SK-N-SH (cell line): ENCODE measurements at regions not wholly inside any gene's neighbourhood (a gene's known extent, or its start where the extent isn't known, plus 50 kb on each side); places are given as distances from the start of the nearest gene placed in this dataset.

Experiments
- CTCF ChIA-PET: fragments of 300-600, 350-600 bp; formaldehyde crosslinking; extraction: SDS; loops from one replicate; lab custom pipeline; 2021; lab: Yijun Ruan, JAX
- POLR2A ChIA-PET: fragments of 350-600 bp; sonication (Branson Sonifier 250); formaldehyde crosslinking; extraction: SDS; loops from one replicate; lab custom pipeline; 2020; ENCODE audit warnings: antibody characterized with exemption, inconsistent platforms; lab: Yijun Ruan, JAX
- DNase-seq: peaks from one replicate; pipeline ENCODE4 v3.0.0; 2012
- H2AFZ ChIP-seq: fragments of 200-600 bp; sonication (generic); 2 replicates; pipeline ENCODE4 v1.8.1; 2016; ENCODE audit warnings: antibody characterized with exemption, mild to moderate bottlenecking, low read depth
- H3F3A ChIP-seq: fragments of 200-600 bp; sonication (generic); replicated peaks from 2 replicates; pipeline ENCODE3; 2016; ENCODE audit warnings: antibody characterized with exemption, mild to moderate bottlenecking; ENCODE audit not compliant: insufficient read depth
- H3K27ac ChIP-seq, 2 experiments: fragments of 200-500 bp in 1 of 2; fragments of 200-600 bp in 1 of 2; sonication (Bioruptor generic) in 1 of 2; sonication (generic), shearing (Covaris generic) in 1 of 2; 2 replicates each; pipeline versions ENCODE4 v1.5.1 to v1.6.1; 2014 to 2016; ENCODE audit warnings: low read depth in 2 of 2, inconsistent platforms in 1 of 2, low read length in 1 of 2, mild to moderate bottlenecking in 1 of 2, mixed read lengths in 1 of 2
- H3K27me3 ChIP-seq: fragments of 200-600 bp; sonication (generic), shearing (Covaris generic); 2 replicates; pipeline ENCODE4 v1.6.1; 2016; ENCODE audit warnings: mixed run types; ENCODE audit not compliant: insufficient read depth
- H3K36me3 ChIP-seq, 2 experiments: fragments of 200-500 bp in 1 of 2; fragments of 200-600 bp in 1 of 2; sonication (Bioruptor generic) in 1 of 2; sonication (generic) in 1 of 2; replicated peaks in 1 of 2; 2 replicates each; pipeline versions ENCODE3 to v1.5.1; 2014 to 2016; ENCODE audit warnings: low read length in 1 of 2, mild to moderate bottlenecking in 1 of 2; ENCODE audit not compliant: insufficient read depth in 2 of 2, control insufficient read depth in 1 of 2
- H3K4me1 ChIP-seq, 2 experiments: fragments of 200-500 bp in 1 of 2; fragments of 200-600 bp in 1 of 2; sonication (Bioruptor generic) in 1 of 2; sonication (generic), shearing (Covaris generic) in 1 of 2; 2 replicates each; pipeline versions ENCODE4 v1.5.1 to v1.6.1; 2014 to 2016; ENCODE audit warnings: low read depth in 1 of 2, low read length in 1 of 2, mixed run types in 1 of 2; ENCODE audit not compliant: insufficient read depth in 2 of 2, control insufficient read depth in 1 of 2
- H3K4me2 ChIP-seq: fragments of 200-600 bp; sonication (generic), shearing (Covaris generic); 2 replicates; pipeline ENCODE4 v1.6.1; 2017; ENCODE audit warnings: mixed run types
- H3K4me3 ChIP-seq, 2 experiments: fragments of 200-500 bp in 1 of 2; fragments of 200-600 bp in 1 of 2; sonication (Bioruptor generic) in 1 of 2; sonication (generic), shearing (Covaris generic) in 1 of 2; 2 replicates each; pipeline versions ENCODE4 v1.5.1 to v1.8.1; 2014 to 2016; ENCODE audit warnings: low read depth in 2 of 2, inconsistent platforms in 1 of 2, low read length in 1 of 2, mild to moderate bottlenecking in 1 of 2, mixed read lengths in 1 of 2, moderate library complexity in 1 of 2
- H3K79me2 ChIP-seq: fragments of 200-600 bp; sonication (generic); 2 replicates; pipeline ENCODE4 v1.8.1; 2017; ENCODE audit warnings: mild to moderate bottlenecking; ENCODE audit not compliant: insufficient read depth
- H3K9ac ChIP-seq: fragments of 200-600 bp; sonication (generic); 2 replicates; pipeline ENCODE4 v1.6.1; 2017; ENCODE audit warnings: mixed run types
- H3K9me2 ChIP-seq: fragments of 200-600 bp; sonication (generic); 2 replicates; pipeline ENCODE4 v1.6.1; 2017; ENCODE audit warnings: mixed run types
- H3K9me3 ChIP-seq: fragments of 200-600 bp; sonication (generic); 2 replicates; pipeline ENCODE4 v1.6.1; 2017; ENCODE audit warnings: mixed run types, mild to moderate bottlenecking, moderate library complexity
- H4K20me1 ChIP-seq: fragments of 200-600 bp; sonication (generic); 2 replicates; pipeline ENCODE4 v1.6.1; 2017; ENCODE audit warnings: mild to moderate bottlenecking, mixed run types; ENCODE audit not compliant: insufficient read depth
- ELF1 ChIP-seq: IDR thresholded peaks from 2 replicates; pipeline ENCODE4 v1.4.0; 2012
- EZH2phosphoT487 ChIP-seq: fragments of 200-600 bp; sonication (generic); IDR thresholded peaks from 2 replicates; pipeline ENCODE4 v1.6.1; 2017; ENCODE audit warnings: low read depth, mixed run types, mild to moderate bottlenecking, antibody characterized with exemption, moderate library complexity, borderline replicate concordance
- FOXM1 ChIP-seq: IDR thresholded peaks from 2 replicates; pipeline ENCODE4 v1.4.0; 2012; ENCODE audit warnings: low read depth, mild to moderate bottlenecking
- MXI1 ChIP-seq: IDR thresholded peaks from 2 replicates; pipeline ENCODE4 v1.6.1; 2012; ENCODE audit warnings: mild to moderate bottlenecking, low read depth, low read length, improper control_type of control experiment
- NFIC ChIP-seq: IDR thresholded peaks from 2 replicates; pipeline ENCODE4 v1.4.0; 2012; ENCODE audit warnings: borderline replicate concordance
- POLR2AphosphoS5 ChIP-seq: IDR thresholded peaks from 2 replicates; pipeline ENCODE4 v1.6.1; 2012; ENCODE audit warnings: low read depth, low read length
- RCOR1 ChIP-seq: fragments of 150-350 bp; IDR thresholded peaks from 2 replicates; pipeline ENCODE4 v1.6.1; 2017; ENCODE audit warnings: antibody characterized with exemption, low read length
- RFX5 ChIP-seq: IDR thresholded peaks from 2 replicates; pipeline ENCODE4 v1.6.1; 2012; ENCODE audit warnings: mild to moderate bottlenecking, improper control_type of control experiment, low read length
- TAF1 ChIP-seq: IDR thresholded peaks from 2 replicates; pipeline ENCODE4 v1.6.1; 2012; ENCODE audit warnings: low read depth, mild to moderate bottlenecking, low read length, moderate library complexity, borderline replicate concordance
- TCF12 ChIP-seq: IDR thresholded peaks from 2 replicates; pipeline ENCODE4 v1.4.0; 2012
- TEAD4 ChIP-seq: IDR thresholded peaks from 2 replicates; pipeline ENCODE4 v1.4.0; 2012; ENCODE audit warnings: mild to moderate bottlenecking, borderline replicate concordance; ENCODE audit not compliant: insufficient read depth
- YY1 ChIP-seq: IDR thresholded peaks from 2 replicates; pipeline ENCODE4 v1.4.0; 2012; ENCODE audit warnings: low read depth, mild to moderate bottlenecking
- WGBS: methylation state at CpG from one replicate; pipeline ENCODE4 v1.1.6; 2017; ENCODE audit warnings: low lambda C conversion rate; 5-methylcytosine and 5-hydroxymethylcytosine counted together
- TF ChIP-seq, protein P1 (sequence below): IDR thresholded peaks from 2 replicates; pipeline ENCODE4 v1.4.0; 2012; ENCODE audit warnings: low read depth, borderline replicate concordance
- TF ChIP-seq, protein P2 (sequence below): fragments of 150-350 bp; IDR thresholded peaks from 2 replicates; pipeline ENCODE4 v1.6.1; 2017; ENCODE audit warnings: antibody characterized with exemption, low read length, low read depth, borderline replicate concordance
- TF ChIP-seq, protein P3 (sequence below): IDR thresholded peaks from 2 replicates; pipeline ENCODE4 v1.4.0; 2012; ENCODE audit warnings: low read depth

DNA sequence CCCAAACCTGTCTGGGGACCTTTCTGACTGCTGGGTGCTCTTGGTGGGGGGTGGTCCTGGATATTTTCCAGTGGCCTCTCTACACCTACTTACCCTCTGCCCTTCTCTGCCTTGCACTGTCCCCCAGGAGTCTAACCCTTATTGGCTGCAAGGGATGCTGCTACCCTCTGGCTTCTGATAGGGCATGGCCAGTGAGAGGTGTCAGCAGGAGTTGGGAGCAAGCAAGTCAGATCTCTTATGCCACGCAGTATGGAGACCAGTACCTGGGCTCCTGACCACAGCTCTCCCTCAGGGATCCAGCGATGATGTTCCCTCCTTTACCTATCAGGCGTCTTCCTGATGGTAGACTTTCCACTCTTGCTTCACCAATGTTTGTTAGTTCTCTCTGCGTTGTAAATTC is 373.7 kb downstream of the SOCS6 start (continued):
- TF ChIP-seq, protein P1, sequence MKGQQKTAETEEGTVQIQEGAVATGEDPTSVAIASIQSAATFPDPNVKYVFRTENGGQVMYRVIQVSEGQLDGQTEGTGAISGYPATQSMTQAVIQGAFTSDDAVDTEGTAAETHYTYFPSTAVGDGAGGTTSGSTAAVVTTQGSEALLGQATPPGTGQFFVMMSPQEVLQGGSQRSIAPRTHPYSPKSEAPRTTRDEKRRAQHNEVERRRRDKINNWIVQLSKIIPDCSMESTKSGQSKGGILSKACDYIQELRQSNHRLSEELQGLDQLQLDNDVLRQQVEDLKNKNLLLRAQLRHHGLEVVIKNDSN: no peak
- TF ChIP-seq MXI1: no peak
- no peak for TF ChIP-seq NFIC
- no peak for TF ChIP-seq TEAD4

DNA sequence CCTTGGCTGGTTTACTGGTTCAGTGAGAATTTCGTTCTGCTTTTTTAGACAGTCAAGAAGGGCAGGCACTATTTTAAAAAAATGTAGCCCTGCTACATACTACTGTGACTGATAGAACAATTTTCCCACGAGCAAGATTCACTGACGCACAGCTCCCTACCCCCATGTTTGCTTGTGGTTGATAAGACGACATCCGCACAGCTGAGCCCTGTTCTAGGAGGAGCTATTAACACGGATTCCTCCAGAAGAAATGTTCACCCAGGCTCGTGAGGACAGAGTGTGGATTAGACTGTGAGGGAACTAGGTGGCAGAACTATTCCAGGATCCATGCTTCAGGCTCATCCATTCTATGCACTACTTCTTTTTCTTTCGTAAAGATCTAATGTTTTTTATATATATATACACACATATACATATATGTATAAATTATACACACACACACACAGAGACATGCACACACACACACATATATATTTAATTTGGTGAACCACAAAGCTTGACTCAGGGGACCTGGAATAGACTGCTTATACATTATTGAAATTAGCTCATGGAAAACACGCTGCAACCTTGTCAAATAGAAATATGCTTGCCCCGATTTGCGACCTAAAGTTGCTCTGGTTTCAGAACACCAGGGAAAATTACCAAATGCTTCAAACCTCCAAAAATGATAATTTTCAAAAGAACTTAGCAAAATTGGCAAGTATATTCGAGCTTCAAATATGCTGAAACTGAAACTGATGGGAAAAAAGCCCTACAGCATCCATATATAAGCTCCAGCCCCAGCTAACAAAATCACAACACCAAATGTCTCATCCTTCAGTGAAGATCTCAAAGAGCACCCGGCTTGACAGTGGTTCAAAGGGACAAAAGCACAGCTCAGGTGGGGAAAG is 370.4 kb downstream of the SOCS6 start:
- H3K4me1 ChIP-seq: peaks cover 0 to 8% of the 10 kb centered on the region in 2 experiments; a peak in 1 of 4 replicates
- ChIA-PET CTCF (no interaction called here), POLR2A (no interaction called here)
- no peaks in the 10 kb centered on the region for H3F3A ChIP-seq
- H3K79me2 ChIP-seq: no peaks in the 10 kb centered on the region
- no peaks in the 10 kb centered on the region for H3K27me3 ChIP-seq
- H4K20me1 ChIP-seq: no peaks in the 10 kb centered on the region
- no peaks in the 10 kb centered on the region for H3K36me3 ChIP-seq
- H3K9me3 ChIP-seq: no peaks in the 10 kb centered on the region
- H3K9me2 ChIP-seq: no peaks in the 10 kb centered on the region
- no peak overlapping the region for H3K9ac ChIP-seq
- no peak overlapping the region for H3K27ac ChIP-seq
- no peak overlapping the region for H3K4me3 ChIP-seq
- no peak for DNase-seq
- no peak overlapping the region for H2AFZ ChIP-seq
- TF ChIP-seq FOXM1 (no peak), TAF1 (no peak), POLR2AphosphoS5 (no peak), EZH2phosphoT487 (no peak), NFIC (no peak), TCF12 (no peak), TEAD4 (no peak), ELF1 (no peak), YY1 (no peak), RCOR1 (no peak), RFX5 (no peak)
- TF ChIP-seq, protein P2, sequence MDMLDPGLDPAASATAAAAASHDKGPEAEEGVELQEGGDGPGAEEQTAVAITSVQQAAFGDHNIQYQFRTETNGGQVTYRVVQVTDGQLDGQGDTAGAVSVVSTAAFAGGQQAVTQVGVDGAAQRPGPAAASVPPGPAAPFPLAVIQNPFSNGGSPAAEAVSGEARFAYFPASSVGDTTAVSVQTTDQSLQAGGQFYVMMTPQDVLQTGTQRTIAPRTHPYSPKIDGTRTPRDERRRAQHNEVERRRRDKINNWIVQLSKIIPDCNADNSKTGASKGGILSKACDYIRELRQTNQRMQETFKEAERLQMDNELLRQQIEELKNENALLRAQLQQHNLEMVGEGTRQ: no peak
- TF ChIP-seq, protein P3, sequence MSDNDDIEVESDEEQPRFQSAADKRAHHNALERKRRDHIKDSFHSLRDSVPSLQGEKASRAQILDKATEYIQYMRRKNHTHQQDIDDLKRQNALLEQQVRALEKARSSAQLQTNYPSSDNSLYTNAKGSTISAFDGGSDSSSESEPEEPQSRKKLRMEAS: no peak
- TF ChIP-seq, protein P1: no peak
- 54% methylated on average over 13 of the region's 13 CpGs for WGBS
- H3K4me2 ChIP-seq: no peak overlapping the region
